T-cell (primary cell): ENCODE measurements at regions not wholly inside any gene's neighbourhood (a gene's known extent, or its start where the extent isn't known, plus 50 kb on each side); places are given as distances from the start of the nearest gene placed in this dataset.

Experiments
- ATAC-seq, 4 experiments: fragments of 200-7000 bp in 3 of 4; fragments of 150-1000 bp in 1 of 4; cut with Tn5 transposase; replicated peaks in 1 of 4; 1 replicate in 3 of 4; 2 replicates in 1 of 4; pipeline ENCODE4 v1.10.0; 2021; ENCODE audit warnings: moderate library complexity in 3 of 4, mild to moderate bottlenecking in 2 of 4, moderate number of reproducible peaks in 1 of 4
- CTCF ChIA-PET, 2 donors: fragments of 300-600 bp; sonication (Branson Sonifier 250); formaldehyde crosslinking; loops; one replicate each; lab custom pipeline; 2022; ENCODE audit warnings: antibody characterized with exemption in 2 of 2; lab: Charles Lee
- POLR2A ChIA-PET, 2 donors: fragments of 300-600 bp; sonication (Branson Sonifier 250); formaldehyde crosslinking; loops; one replicate each; lab custom pipeline; 2022; ENCODE audit warnings: antibody characterized with exemption in 2 of 2; lab: Charles Lee
- DNase-seq, 35 experiments: peaks; one replicate each; pipeline versions ENCODE4 v3.0.0 to v3.0.0-alpha.2; 2013 to 2023
- H3K27ac ChIP-seq: one replicate; pipeline ENCODE4 v1.5.1; 2013; ENCODE audit warnings: low read length
- H3K27me3 ChIP-seq, 2 experiments: replicated peaks in 1 of 2; 1 replicate in 1 of 2; 2 replicates in 1 of 2; pipeline versions ENCODE4 v1.6.1 to v1.7.0; 2013; ENCODE audit warnings: low read length in 1 of 2, mixed read lengths in 1 of 2; ENCODE audit not compliant: control insufficient read depth in 2 of 2, insufficient read depth in 2 of 2; ENCODE audit errors: extremely low read depth in 1 of 2
- H3K36me3 ChIP-seq, 2 donors: 1 replicate in 1 of 2; 2 replicates in 1 of 2; pipeline versions ENCODE4 v1.6.1 to v1.7.0; 2013; ENCODE audit warnings: low read length in 1 of 2; ENCODE audit not compliant: control insufficient read depth in 2 of 2, insufficient read depth in 1 of 2; ENCODE audit errors: extremely low read depth in 1 of 2
- H3K4me1 ChIP-seq, 2 experiments: 1 replicate in 1 of 2; 2 replicates in 1 of 2; pipeline versions ENCODE4 v1.6.1 to v1.7.0; 2013; ENCODE audit warnings: low read length in 2 of 2, mixed read lengths in 1 of 2; ENCODE audit not compliant: insufficient read depth in 2 of 2, control insufficient read depth in 1 of 2; ENCODE audit errors: extremely low read depth in 1 of 2
- H3K4me3 ChIP-seq, 2 donors: 1 replicate in 1 of 2; 2 replicates in 1 of 2; pipeline versions ENCODE4 v1.5.1 to v1.7.0; 2013; ENCODE audit warnings: mild to moderate bottlenecking in 2 of 2, low read length in 1 of 2, moderate library complexity in 1 of 2; ENCODE audit not compliant: control insufficient read depth in 1 of 2; ENCODE audit errors: extremely low read depth in 1 of 2
- H3K9me3 ChIP-seq: 2 replicates; pipeline ENCODE4 v1.7.0; 2013
- H3K27ac Mint-ChIP-seq, 2 donors: one replicate each; pipeline ENCODE4 v1.8.0; 2020 to 2021; ENCODE audit warnings: mild to moderate bottlenecking in 2 of 2, mixed read lengths in 2 of 2
- H3K27me3 Mint-ChIP-seq, 2 donors: one replicate each; pipeline ENCODE4 v1.8.0; 2021 to 2022; ENCODE audit warnings: mixed read lengths in 2 of 2
- H3K36me3 Mint-ChIP-seq: one replicate; pipeline ENCODE4 v1.8.0; 2021; ENCODE audit warnings: mixed read lengths
- H3K4me1 Mint-ChIP-seq, 3 donors: one replicate each; pipeline ENCODE4 v1.8.0; 2020 to 2022; ENCODE audit warnings: mixed read lengths in 3 of 3, mild to moderate bottlenecking in 1 of 3
- H3K4me3 Mint-ChIP-seq, 3 donors: one replicate each; pipeline ENCODE4 v1.8.0; 2020 to 2022; ENCODE audit warnings: mild to moderate bottlenecking in 3 of 3, mixed read lengths in 3 of 3, moderate library complexity in 3 of 3
- H3K9me3 Mint-ChIP-seq, 3 donors: one replicate each; pipeline ENCODE4 v1.8.0; 2020 to 2022; ENCODE audit warnings: mixed read lengths in 3 of 3
- WGBS: methylation state at CpG from one replicate; pipeline ENCODE4 v1.1.5; 2013; ENCODE audit warnings: missing lambda C conversion rate; ENCODE audit not compliant: insufficient coverage; 5-methylcytosine and 5-hydroxymethylcytosine counted together

- H3K4me1 Mint-ChIP-seq = peaks cover 29 to 42% (median 30%) of the 10 kb centered on the region in 3 donors
- 72% methylated on average over 5 of the region's 9 CpGs for WGBS
- POLR2A ChIA-PET = interaction anchor here in 1 of 2 donors (0.7 kb wide), 1 partner anchor 239 kb away, joined by 3 read pairs; no protein-coding TSS in a partner anchor
Measured at GRCh38 chr1:234734869-234735268, 124.9 kb upstream of the IRF2BP2 start.

GRCh38 chr1:234734412-234734835 lies 124.4 kb upstream of the IRF2BP2 start:
- Mint-ChIP-seq H3K27me3 (no peaks in the 10 kb centered on the region), H3K4me1 (peaks cover 34 to 46% (median 35%) of the 10 kb centered on the region in 3 donors), H3K4me3 (no peak overlapping the region), H3K27ac (peak overlapping the region in 1 of 2 donors; percentile 40), H3K9me3 (no peaks in the 10 kb centered on the region), H3K36me3 (no peaks in the 10 kb centered on the region)
- Histone ChIP-seq H3K27me3 (no peaks in the 10 kb centered on the region), H3K4me1 (peaks cover 23 to 37% of the 10 kb centered on the region in 2 experiments), H3K9me3 (no peaks in the 10 kb centered on the region), H3K4me3 (no peak overlapping the region), H3K27ac (no peak overlapping the region), H3K36me3 (no peaks in the 10 kb centered on the region)
- ATAC-seq (no peak), DNase-seq (no peak)
- CTCF ChIA-PET = interaction anchor here in 1 of 2 donors (0.7 kb wide), 1 partner anchor 20 kb away, joined by 3 read pairs; no protein-coding TSS in a partner anchor
- WGBS = 95% methylated on average over 8 of the region's 13 CpGs
- POLR2A ChIA-PET = interaction anchor here in 1 of 2 donors (0.7 kb wide), 2 partner anchors 10 to 238 kb away, joined by 3 to 4 read pairs; no protein-coding TSS in a partner anchor

More at GRCh38 chr1:234734869-234735268, 124.9 kb upstream of the IRF2BP2 start:
- Mint-ChIP-seq H3K27me3 (no peaks in the 10 kb centered on the region), H3K4me3 (no peak overlapping the region), H3K9me3 (no peaks in the 10 kb centered on the region), H3K36me3 (no peaks in the 10 kb centered on the region), H3K27ac (no peak overlapping the region)
- Histone ChIP-seq H3K4me1 (peaks cover 23 to 37% of the 10 kb centered on the region in 2 experiments), H3K4me3 (no peak overlapping the region), H3K27ac (no peak overlapping the region), H3K9me3 (no peaks in the 10 kb centered on the region), H3K36me3 (no peaks in the 10 kb centered on the region), H3K27me3 (no peaks in the 10 kb centered on the region)
- CTCF ChIA-PET = no interaction called here
- no peak for ATAC-seq
- DNase-seq = no peak

DNA sequence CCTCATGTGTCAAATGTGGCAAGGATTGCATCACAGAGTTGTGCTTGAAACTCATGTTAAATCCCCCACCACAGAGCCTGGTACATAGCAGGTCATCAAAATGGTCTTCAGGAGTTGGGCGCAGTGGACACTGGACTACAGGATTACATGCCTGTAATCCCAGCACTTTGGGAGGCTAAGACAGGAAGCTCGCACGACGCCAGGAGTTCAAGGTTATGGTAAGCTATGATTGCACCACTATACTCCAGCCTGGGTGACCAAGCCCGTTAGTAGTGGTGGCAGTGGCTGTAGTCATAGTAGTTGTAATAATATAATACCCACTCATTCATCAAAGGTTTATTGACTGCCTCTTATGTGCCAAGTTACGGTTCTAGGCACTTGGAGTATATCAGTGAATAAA lies 123.4 kb upstream of the IRF2BP2 start:
- Histone ChIP-seq H3K9me3 (no peaks in the 10 kb centered on the region), H3K27me3 (no peaks in the 10 kb centered on the region), H3K27ac (no peak overlapping the region), H3K4me3 (no peak overlapping the region), H3K4me1 (peaks cover 23 to 37% of the 10 kb centered on the region in 2 experiments), H3K36me3 (no peaks in the 10 kb centered on the region)
- no peaks in the 10 kb centered on the region for H3K36me3 Mint-ChIP-seq
- no peak overlapping the region for H3K27ac Mint-ChIP-seq
- H3K4me1 Mint-ChIP-seq = peaks cover 36 to 49% (median 38%) of the 10 kb centered on the region in 3 donors
- no peaks in the 10 kb centered on the region for H3K9me3 Mint-ChIP-seq
- no peak overlapping the region for H3K4me3 Mint-ChIP-seq
- CTCF ChIA-PET = no interaction called here
- WGBS = no CpG with 5 or more reads among the region's 6 CpGs
- no peak for DNase-seq
- no peak for ATAC-seq
- no peaks in the 10 kb centered on the region for H3K27me3 Mint-ChIP-seq
- POLR2A ChIA-PET = interaction anchor here in 1 of 2 donors (0.7 kb wide), 1 partner anchor 9 kb away, joined by 4 read pairs; no protein-coding TSS in a partner anchor

DNA sequence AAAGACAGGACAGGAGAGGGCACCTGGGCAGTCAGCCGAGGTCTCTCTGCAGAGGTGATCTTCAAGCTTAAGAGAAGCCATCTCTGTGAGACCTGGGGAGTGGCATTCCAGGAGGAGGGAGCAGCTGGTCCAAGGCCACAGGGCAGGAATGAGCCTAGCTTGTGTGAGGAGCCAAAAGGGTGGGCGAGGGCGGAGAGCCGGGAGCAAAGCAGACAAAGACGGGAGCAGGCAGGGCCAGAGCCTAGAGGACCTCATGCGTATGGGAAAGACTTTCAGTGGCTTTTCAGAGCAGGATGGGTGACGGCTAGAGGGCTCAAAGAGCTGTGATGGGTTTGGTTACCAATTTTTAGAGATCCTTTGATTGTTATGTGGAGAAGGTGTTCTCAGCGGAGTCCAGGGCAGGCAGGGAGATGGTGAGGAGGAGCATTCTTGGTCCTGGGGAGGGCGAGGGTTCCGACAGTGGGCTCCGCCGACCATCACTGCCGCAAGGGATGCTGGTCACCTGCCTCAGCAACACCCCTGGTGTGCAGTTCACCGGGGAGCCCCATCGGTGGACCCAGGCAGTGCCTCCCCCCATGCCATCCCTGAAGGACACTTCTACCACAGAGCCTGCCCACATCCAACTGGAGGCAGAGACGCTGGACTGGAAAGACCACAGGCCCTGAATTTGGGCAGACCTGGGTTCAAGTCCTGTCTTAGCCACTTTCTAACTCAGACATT lies 122.9 kb upstream of the IRF2BP2 start:
- no peak overlapping the region for H3K4me3 Mint-ChIP-seq
- H3K9me3 ChIP-seq = no peaks in the 10 kb centered on the region
- no peaks in the 10 kb centered on the region for H3K36me3 Mint-ChIP-seq
- no peak overlapping the region for H3K27ac ChIP-seq
- no peak overlapping the region for H3K4me3 ChIP-seq
- H3K27me3 Mint-ChIP-seq = no peaks in the 10 kb centered on the region
- 95% methylated on average over 15 of the region's 16 CpGs for WGBS
- H3K36me3 ChIP-seq = no peaks in the 10 kb centered on the region
- DNase-seq (no peak), ATAC-seq (no peak)
- H3K9me3 Mint-ChIP-seq = no peaks in the 10 kb centered on the region
- CTCF ChIA-PET = interaction anchor here in 1 of 2 donors (0.6 kb wide), 1 partner anchor 354 kb away, joined by 5 read pairs; no protein-coding TSS in a partner anchor
- H3K27me3 ChIP-seq = no peaks in the 10 kb centered on the region
- H3K4me1 ChIP-seq = peaks cover 23 to 37% of the 10 kb centered on the region in 2 experiments
- POLR2A ChIA-PET = interaction anchor here in 1 of 2 donors (0.6 kb wide), 1 partner anchor 772 kb away, joined by 4 read pairs; the partner anchor contains the start of gene B3GALNT2
- peak overlapping the region; percentile 73 to 92 for H3K27ac Mint-ChIP-seq
- H3K4me1 Mint-ChIP-seq = peaks cover 40 to 46% (median 41%) of the 10 kb centered on the region in 3 donors

DNA sequence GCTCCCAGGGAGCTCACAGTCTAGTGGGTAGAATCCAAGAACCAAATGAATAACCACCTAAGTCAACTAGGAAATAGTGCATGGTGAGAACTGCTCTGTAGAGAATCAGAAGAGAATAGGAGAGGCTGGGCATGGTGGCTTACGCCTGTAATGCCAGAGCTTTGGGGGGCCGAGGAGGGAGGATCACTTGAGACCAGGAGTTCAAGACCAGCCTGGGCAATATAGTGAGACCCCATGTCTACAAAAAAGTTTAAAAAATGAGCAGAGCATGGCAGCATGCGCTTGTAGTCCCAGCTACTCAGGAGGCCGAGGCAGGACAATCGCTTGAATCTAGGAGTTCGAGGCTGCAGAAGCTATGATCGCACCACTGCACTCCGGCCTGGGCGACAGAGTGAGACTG lies 122.3 kb upstream of the IRF2BP2 start:
- H3K4me1 Mint-ChIP-seq = peaks cover 45 to 52% (median 47%) of the 10 kb centered on the region in 3 donors
- no peaks in the 10 kb centered on the region for H3K27me3 Mint-ChIP-seq
- POLR2A ChIA-PET = no interaction called here
- peak overlapping the region in 1 of 3 donors; percentile 60 for H3K4me3 Mint-ChIP-seq
- no peak for ATAC-seq
- H3K36me3 ChIP-seq = no peaks in the 10 kb centered on the region
- peak overlapping the region; percentile 54 for H3K27ac ChIP-seq
- peaks cover 23 to 40% of the 10 kb centered on the region in 2 experiments for H3K4me1 ChIP-seq
- H3K27me3 ChIP-seq = no peaks in the 10 kb centered on the region
- no peaks in the 10 kb centered on the region for H3K9me3 Mint-ChIP-seq
- H3K4me3 ChIP-seq = no peak overlapping the region
- H3K27ac Mint-ChIP-seq = peak overlapping the region; percentile 82 to 92
- H3K36me3 Mint-ChIP-seq = no peaks in the 10 kb centered on the region
- CTCF ChIA-PET = interaction anchor here in 1 of 2 donors (0.6 kb wide), 1 partner anchor 355 kb away, joined by 5 read pairs; no protein-coding TSS in a partner anchor
- 98% methylated on average over 9 of the region's 9 CpGs for WGBS
- DNase-seq = no peak
- no peaks in the 10 kb centered on the region for H3K9me3 ChIP-seq

DNA sequence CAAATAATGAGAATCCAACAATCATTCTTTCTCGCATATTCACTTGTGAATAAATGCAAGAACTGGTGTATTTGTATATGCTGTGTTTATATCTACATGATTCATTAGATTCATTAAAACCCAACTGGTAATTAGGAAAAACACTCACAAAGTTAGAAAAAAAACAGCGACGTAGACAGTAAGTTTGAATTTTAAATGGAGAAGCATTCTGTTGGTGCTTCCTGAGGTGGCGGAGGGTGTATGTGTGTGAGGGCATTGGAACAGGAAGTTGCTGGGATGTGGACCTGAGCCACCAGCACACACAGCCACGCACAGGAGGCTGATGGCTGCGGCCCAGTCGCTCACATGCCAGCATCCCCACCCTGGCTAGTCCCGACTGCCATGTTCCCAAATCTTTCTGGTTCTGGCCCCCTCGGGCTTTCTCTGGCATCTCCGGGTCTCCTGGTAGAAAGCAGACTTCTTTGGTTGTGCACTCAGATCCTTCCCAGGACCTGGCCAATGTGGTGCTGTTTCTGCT lies 121.6 kb upstream of the IRF2BP2 start:
- Histone ChIP-seq H3K27me3 (no peaks in the 10 kb centered on the region), H3K4me1 (peaks cover 23 to 45% of the 10 kb centered on the region in 2 experiments), H3K4me3 (no peak overlapping the region), H3K27ac (peak overlapping the region; percentile 54), H3K9me3 (no peaks in the 10 kb centered on the region), H3K36me3 (no peaks in the 10 kb centered on the region)
- ChIA-PET POLR2A (interaction anchor here (0.6 kb wide), 3 partner anchors 8 to 242 kb away, joined by 3 to 8 read pairs (median 4); no protein-coding TSS in a partner anchor), CTCF (interaction anchor here (0.6 to 1.0 kb wide), 4 partner anchors 12 to 232 kb away, joined by 3 to 5 read pairs (median 4); no protein-coding TSS in a partner anchor)
- Mint-ChIP-seq H3K4me3 (peak overlapping the region in 1 of 3 donors; percentile 60), H3K9me3 (no peaks in the 10 kb centered on the region), H3K36me3 (no peaks in the 10 kb centered on the region), H3K27me3 (no peaks in the 10 kb centered on the region), H3K4me1 (peaks cover 51 to 58% (median 53%) of the 10 kb centered on the region in 3 donors), H3K27ac (peak overlapping the region; percentile 82 to 92)
- ATAC-seq (peak in 1 of 4 experiments; percentile 49), DNase-seq (peak in 4 of 35 experiments; percentile 7 to 45 (median 20))
- WGBS = 36% methylated on average over 7 of the region's 10 CpGs
